Left lung (tissue), 4 donors: ENCODE measurements at regions not wholly inside any gene's neighbourhood (a gene's known extent, or its start where the extent isn't known, plus 50 kb on each side); places are given as distances from the start of the nearest gene placed in this dataset.

Experiments
- ATAC-seq: fragments of 200-7000 bp; cut with Tn5 transposase; one replicate; pipeline ENCODE4 v1.9.1; 2020; ENCODE audit warnings: moderate library complexity
- DNase-seq, 4 donors: peaks; one replicate each; pipeline ENCODE4 v3.0.0-alpha.2; 2013 to 2020
- H3K27ac ChIP-seq, 2 donors: fragments of 200-600 bp; sonication (generic) in 1 of 2; one replicate each; pipeline versions ENCODE4 v1.5.0 to v1.8.0; 2020 to 2021
- H3K27me3 ChIP-seq, 2 donors: fragments of 200-600 bp; sonication (generic) in 1 of 2; one replicate each; pipeline versions ENCODE4 v1.5.0 to v1.8.0; 2020 to 2021
- H3K36me3 ChIP-seq, 2 donors: fragments of 200-600 bp; sonication (generic) in 1 of 2; one replicate each; pipeline versions ENCODE4 v1.5.0 to v1.8.0; 2020 to 2021
- H3K4me1 ChIP-seq, 2 donors: fragments of 200-600 bp; one replicate each; pipeline ENCODE4 v1.8.0; 2021
- H3K4me3 ChIP-seq, 2 donors: fragments of 200-600 bp; sonication (generic) in 1 of 2; one replicate each; pipeline versions ENCODE4 v1.5.0 to v1.8.0; 2020 to 2021; ENCODE audit warnings: mild to moderate bottlenecking in 1 of 2
- H3K9me3 ChIP-seq, 2 donors: fragments of 200-600 bp; sonication (generic) in 1 of 2; one replicate each; pipeline versions ENCODE4 v1.5.0 to v1.8.0; 2020 to 2021
- intact Hi-C, 2 donors: fragments of 100-400 bp; cut with DNase I; formaldehyde crosslinking; loops; one replicate each; pipeline versions ENCODE4 v1.11.2 to v1.14.2; 2022
- TF ChIP-seq, protein P1 (sequence below), 2 donors: fragments of 200-600 bp; sonication (generic) in 1 of 2; IDR thresholded peaks; one replicate each; pipeline versions ENCODE4 v1.5.0 to v1.8.0; 2021; ENCODE audit warnings: antibody characterized with exemption in 2 of 2
- donor health status: DM: no; HTN: yes; CAD: no.
- donor health status: DM: no; HTN: no; CAD: no.

DNA sequence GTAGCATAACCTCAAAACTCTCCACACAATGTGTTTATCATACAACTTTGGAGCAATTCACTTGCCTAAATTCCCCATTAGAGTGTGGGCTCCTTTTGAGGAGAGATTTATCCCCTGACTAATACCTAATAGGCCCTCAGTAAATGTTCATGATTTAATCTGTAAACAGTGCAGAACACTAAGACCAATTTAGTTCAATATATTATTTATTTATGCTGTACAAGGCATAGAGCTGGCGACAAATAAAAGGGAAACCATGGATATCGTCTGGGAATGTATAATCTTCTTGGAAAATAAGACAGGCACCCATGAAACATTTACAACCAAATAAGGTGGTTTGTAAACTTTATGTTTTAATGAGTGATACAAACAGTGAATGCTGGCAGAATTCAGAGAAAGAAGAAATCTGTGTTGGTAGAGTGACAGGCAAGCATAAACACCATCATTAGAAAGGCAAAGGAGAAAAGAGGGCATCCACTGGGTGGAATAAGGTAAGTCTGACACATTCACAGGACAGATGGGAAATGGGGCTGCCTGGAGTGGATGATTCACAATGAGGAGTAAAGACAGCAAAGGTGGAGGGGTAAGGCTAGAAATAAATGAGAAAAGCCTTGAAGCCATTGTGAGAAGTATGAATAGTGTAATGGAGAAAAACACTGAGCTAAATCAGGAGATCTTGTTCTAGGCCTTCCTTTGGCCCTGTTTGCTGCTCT is 106.1 kb upstream of the MIR17HG start:
- Histone ChIP-seq H3K4me1 (no peaks in the 10 kb centered on the region), H3K4me3 (no peak overlapping the region), H3K27ac (no peak overlapping the region), H3K36me3 (no peaks in the 10 kb centered on the region), H3K27me3 (no peaks in the 10 kb centered on the region), H3K9me3 (no peaks in the 10 kb centered on the region)
- intact Hi-C loops, result no loop called here
- TF ChIP-seq, protein P1, sequence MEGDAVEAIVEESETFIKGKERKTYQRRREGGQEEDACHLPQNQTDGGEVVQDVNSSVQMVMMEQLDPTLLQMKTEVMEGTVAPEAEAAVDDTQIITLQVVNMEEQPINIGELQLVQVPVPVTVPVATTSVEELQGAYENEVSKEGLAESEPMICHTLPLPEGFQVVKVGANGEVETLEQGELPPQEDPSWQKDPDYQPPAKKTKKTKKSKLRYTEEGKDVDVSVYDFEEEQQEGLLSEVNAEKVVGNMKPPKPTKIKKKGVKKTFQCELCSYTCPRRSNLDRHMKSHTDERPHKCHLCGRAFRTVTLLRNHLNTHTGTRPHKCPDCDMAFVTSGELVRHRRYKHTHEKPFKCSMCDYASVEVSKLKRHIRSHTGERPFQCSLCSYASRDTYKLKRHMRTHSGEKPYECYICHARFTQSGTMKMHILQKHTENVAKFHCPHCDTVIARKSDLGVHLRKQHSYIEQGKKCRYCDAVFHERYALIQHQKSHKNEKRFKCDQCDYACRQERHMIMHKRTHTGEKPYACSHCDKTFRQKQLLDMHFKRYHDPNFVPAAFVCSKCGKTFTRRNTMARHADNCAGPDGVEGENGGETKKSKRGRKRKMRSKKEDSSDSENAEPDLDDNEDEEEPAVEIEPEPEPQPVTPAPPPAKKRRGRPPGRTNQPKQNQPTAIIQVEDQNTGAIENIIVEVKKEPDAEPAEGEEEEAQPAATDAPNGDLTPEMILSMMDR (IDR thresholded peaks at IDR 0.05), result no peak
- ATAC-seq (no peak), DNase-seq (no peak)

DNA sequence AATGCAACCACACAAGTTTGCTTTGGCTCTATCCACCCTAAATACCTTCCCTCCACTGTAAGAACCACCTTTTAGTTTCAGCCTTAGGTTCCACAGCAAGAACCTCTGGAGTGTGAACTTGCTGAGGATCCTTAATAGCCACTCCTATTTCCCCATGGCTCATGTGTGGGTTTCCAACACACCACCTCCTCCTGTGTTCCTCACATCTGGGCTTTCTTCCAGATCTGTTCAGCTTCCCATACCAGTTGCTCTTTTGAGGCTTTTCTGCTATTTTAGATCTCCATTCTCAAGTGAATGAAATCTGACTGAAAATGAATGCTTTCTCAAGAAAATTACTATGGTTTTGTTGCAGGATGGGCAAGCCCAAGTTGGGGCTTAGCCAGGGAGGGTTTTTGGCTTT is 104.8 kb upstream of the MIR17HG start:
- no peaks in the 10 kb centered on the region for H3K9me3 ChIP-seq
- intact Hi-C loops, result no loop called here
- H3K27me3 ChIP-seq, result no peaks in the 10 kb centered on the region
- H3K27ac ChIP-seq, result no peak overlapping the region
- H3K36me3 ChIP-seq, result no peaks in the 10 kb centered on the region
- DNase-seq (peak in 1 of 4 donors; percentile 4), ATAC-seq (peak; percentile 52)
- TF ChIP-seq, protein P1 (IDR thresholded peaks at IDR 0.05), result no peak
- no peaks in the 10 kb centered on the region for H3K4me1 ChIP-seq
- H3K4me3 ChIP-seq, result no peak overlapping the region

DNA sequence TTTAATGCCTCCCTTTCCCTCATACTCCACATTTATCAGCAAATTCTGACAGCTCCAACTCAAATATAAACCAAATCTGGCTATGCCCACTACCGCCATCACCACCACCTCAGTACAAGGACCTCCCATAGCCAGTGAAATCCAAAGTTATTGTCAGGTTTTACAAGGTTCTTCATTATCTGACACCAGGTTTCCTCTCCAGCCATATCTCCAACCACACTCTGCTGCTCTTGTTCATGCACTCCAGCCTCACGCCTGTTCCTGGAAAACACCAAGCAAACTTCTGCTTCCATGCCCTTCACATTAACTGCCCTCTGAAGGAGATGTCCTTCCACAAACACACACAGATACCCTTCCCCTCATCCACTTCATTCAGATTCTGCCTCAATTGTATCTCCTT is 102.2 kb upstream of the MIR17HG start:
- no peaks in the 10 kb centered on the region for H3K36me3 ChIP-seq
- no peak for DNase-seq
- ATAC-seq, result no peak
- no peaks in the 10 kb centered on the region for H3K27me3 ChIP-seq
- no peaks in the 10 kb centered on the region for H3K4me1 ChIP-seq
- H3K4me3 ChIP-seq, result no peak overlapping the region
- intact Hi-C loops, result no loop called here
- no peak overlapping the region for H3K27ac ChIP-seq
- no peaks in the 10 kb centered on the region for H3K9me3 ChIP-seq
- TF ChIP-seq, protein P1 (IDR thresholded peaks at IDR 0.05), result no peak

DNA sequence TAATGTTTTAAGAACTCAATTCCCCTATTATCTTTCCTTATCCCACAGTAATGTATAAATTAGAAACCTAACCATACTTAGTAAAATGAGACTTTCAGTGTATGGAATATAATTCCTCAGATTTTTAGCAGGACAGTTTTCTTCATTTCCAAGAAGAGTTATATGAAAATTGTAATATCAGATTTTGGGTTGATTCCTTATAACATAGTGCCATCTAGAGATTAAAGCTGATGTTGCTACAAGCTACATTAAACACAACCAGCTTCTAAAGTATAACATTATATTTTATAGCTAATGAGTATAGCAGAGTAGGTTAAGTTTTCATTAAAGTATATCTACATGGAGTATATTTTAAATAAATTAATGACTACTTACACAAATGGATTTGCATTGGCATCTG is 99.7 kb upstream of the MIR17HG start:
- peak in 1 of 4 donors; percentile 12 for DNase-seq

DNA sequence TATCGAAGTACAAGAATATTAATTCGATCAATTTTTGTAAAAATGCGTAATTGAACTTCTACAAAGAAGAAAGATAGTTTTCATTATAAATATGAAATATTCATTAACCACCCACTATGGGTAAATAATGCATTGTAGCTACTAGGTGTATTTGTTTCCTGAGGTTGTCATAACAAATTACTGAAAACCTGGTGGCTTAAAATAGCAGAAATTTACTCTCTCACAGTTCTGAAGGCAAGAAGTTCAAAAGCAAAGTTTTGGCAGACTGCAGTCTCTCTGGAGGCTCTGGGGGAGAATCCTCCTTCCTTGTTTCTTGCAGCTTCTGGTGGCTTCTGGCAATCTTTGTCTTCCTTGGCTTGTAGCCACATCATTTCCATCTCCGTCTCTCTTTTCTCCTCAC is 99.2 kb upstream of the MIR17HG start:
- no peaks in the 10 kb centered on the region for H3K36me3 ChIP-seq
- ATAC-seq (no peak), DNase-seq (no peak)
- no peaks in the 10 kb centered on the region for H3K4me1 ChIP-seq
- H3K4me3 ChIP-seq, result no peak overlapping the region
- no peaks in the 10 kb centered on the region for H3K27me3 ChIP-seq
- TF ChIP-seq, protein P1 (IDR thresholded peaks at IDR 0.05), result no peak
- H3K9me3 ChIP-seq, result no peaks in the 10 kb centered on the region
- no peak overlapping the region for H3K27ac ChIP-seq
- intact Hi-C loops, result no loop called here

More for the DNA sequence above, 99.7 kb upstream of the MIR17HG start:
- intact Hi-C loops, result no loop called here
- Histone ChIP-seq H3K36me3 (no peaks in the 10 kb centered on the region), H3K27me3 (no peaks in the 10 kb centered on the region), H3K27ac (no peak overlapping the region), H3K4me1 (no peaks in the 10 kb centered on the region), H3K4me3 (no peak overlapping the region), H3K9me3 (no peaks in the 10 kb centered on the region)
- TF ChIP-seq, protein P1 (IDR thresholded peaks at IDR 0.05), result no peak
- ATAC-seq, result peak; percentile 36
